Lower lobe of right lung (tissue), 2 donors: ENCODE measurements at regions not wholly inside any gene's neighbourhood (a gene's known extent, or its start where the extent isn't known, plus 50 kb on each side); places are given as distances from the start of the nearest gene placed in this dataset.

Source experiments
- ATAC-seq, 2 donors: fragments of 200-7000 bp; cut with Tn5 transposase; one replicate each; pipeline ENCODE4 v1.9.1; 2020 to 2022; ENCODE audit warnings: mild to moderate bottlenecking in 2 of 2, moderate library complexity in 2 of 2
- DNase-seq: peaks from one replicate; pipeline ENCODE4 v3.0.0-alpha.2; 2020
- H3K27ac ChIP-seq: fragments of 200-600 bp; one replicate; pipeline ENCODE4 v1.8.0; 2022
- H3K27me3 ChIP-seq: fragments of 200-600 bp; one replicate; pipeline ENCODE4 v1.8.0; 2022; ENCODE audit warnings: low read depth
- H3K36me3 ChIP-seq: fragments of 200-600 bp; one replicate; pipeline ENCODE4 v1.8.0; 2022; ENCODE audit warnings: mild to moderate bottlenecking
- H3K4me1 ChIP-seq: fragments of 200-600 bp; one replicate; pipeline ENCODE4 v1.8.0; 2022
- H3K4me3 ChIP-seq: fragments of 200-600 bp; one replicate; pipeline ENCODE4 v1.8.0; 2022; ENCODE audit warnings: mild to moderate bottlenecking
- H3K9me3 ChIP-seq: fragments of 200-600 bp; one replicate; pipeline ENCODE4 v1.8.0; 2022
- CTCF ChIP-seq: fragments of 200-600 bp; IDR thresholded peaks from one replicate; pipeline ENCODE4 v1.8.0; 2022; ENCODE audit warnings: antibody characterized with exemption, mild to moderate bottlenecking
- intact Hi-C: fragments of 100-400 bp; cut with DNase I; formaldehyde crosslinking; loops from one replicate; pipeline ENCODE4 v1.11.0; 2022
- donor health status: DM: no; HTN: yes; CAD: no; lungs with severe emphysema.

GRCh38 chr3:14252321-14253021, 73.9 kb downstream of the LSM3 start:
- intact Hi-C loops = no loop called here
- H3K27ac ChIP-seq = no peak overlapping the region

GRCh38 chr3:14253022-14253706, 74.5 kb downstream of the LSM3 start:
- no peak for TF ChIP-seq CTCF
- no peak for DNase-seq
- Histone ChIP-seq H3K9me3 (no peaks in the 10 kb centered on the region), H3K27ac (no peak overlapping the region), H3K4me3 (no peak overlapping the region), H3K27me3 (no peaks in the 10 kb centered on the region), H3K36me3 (no peaks in the 10 kb centered on the region), H3K4me1 (no peaks in the 10 kb centered on the region)
- intact Hi-C loops = no loop called here
- peak; percentile 28 to 40 for ATAC-seq

More at GRCh38 chr3:14252321-14253021, 73.9 kb downstream of the LSM3 start:
- Histone ChIP-seq H3K9me3 (no peaks in the 10 kb centered on the region), H3K27me3 (no peaks in the 10 kb centered on the region), H3K4me3 (no peak overlapping the region), H3K36me3 (no peaks in the 10 kb centered on the region), H3K4me1 (no peaks in the 10 kb centered on the region)
- no peak for TF ChIP-seq CTCF
- DNase-seq (no peak), ATAC-seq (no peak)

GRCh38 chr3:14253707-14254382, 75.2 kb downstream of the LSM3 start:
- ATAC-seq (no peak), DNase-seq (no peak)
- TF ChIP-seq CTCF = no peak
- no peak overlapping the region for H3K4me3 ChIP-seq
- H3K36me3 ChIP-seq = no peaks in the 10 kb centered on the region
- H3K4me1 ChIP-seq = no peaks in the 10 kb centered on the region
- no peaks in the 10 kb centered on the region for H3K9me3 ChIP-seq
- intact Hi-C loops = no loop called here
- H3K27me3 ChIP-seq = peaks cover 3% of the 10 kb centered on the region
- H3K27ac ChIP-seq = no peak overlapping the region

- no peak for TF ChIP-seq CTCF
- no peak for DNase-seq
- H3K36me3 ChIP-seq = no peaks in the 10 kb centered on the region
- H3K27ac ChIP-seq = no peak overlapping the region
- H3K4me3 ChIP-seq = no peak overlapping the region
- no peaks in the 10 kb centered on the region for H3K4me1 ChIP-seq
- H3K9me3 ChIP-seq = no peaks in the 10 kb centered on the region
- peaks cover 4% of the 10 kb centered on the region for H3K27me3 ChIP-seq
- no peak for ATAC-seq
- intact Hi-C loops = no loop called here
Measured at GRCh38 chr3:14254812-14255702, 76.4 kb downstream of the LSM3 start.

GRCh38 chr3:14256046-14256445, 77.4 kb downstream of the LSM3 start:
- no peak for TF ChIP-seq CTCF
- H3K4me3 ChIP-seq = no peak overlapping the region
- no peaks in the 10 kb centered on the region for H3K36me3 ChIP-seq
- peaks cover under 1% of the 10 kb centered on the region for H3K4me1 ChIP-seq
- H3K27ac ChIP-seq = no peak overlapping the region
- H3K9me3 ChIP-seq = no peaks in the 10 kb centered on the region
- ATAC-seq (no peak), DNase-seq (no peak)
- peaks cover 4% of the 10 kb centered on the region for H3K27me3 ChIP-seq
- intact Hi-C loops = no loop called here
